H9 (cell line): ENCODE measurements at regions not wholly inside any gene's neighbourhood (a gene's known extent, or its start where the extent isn't known, plus 50 kb on each side); places are given as distances from the start of the nearest gene placed in this dataset.
A peak's percentile ranks its signal among the peaks of the same experiment; 100 is the strongest.
"Not testable (repeated sequence)": the region's sequence is repeated elsewhere in the genome, so short reads cannot be mapped to it uniquely, and the experiment has no call there.

Experiments
- DNase-seq: peaks from one replicate; pipeline ENCODE4 v3.0.0-alpha.2; 2017
- H2AFZ ChIP-seq: one replicate; pipeline ENCODE4 v1.6.1; 2013; ENCODE audit warnings: mild to moderate bottlenecking, low read length, control low read depth, moderate library complexity
- H2AK5ac ChIP-seq: 2 replicates; pipeline ENCODE4 v1.6.1; 2013; ENCODE audit warnings: low read length, control low read depth, mixed read lengths; ENCODE audit not compliant: insufficient read length
- H2BK120ac ChIP-seq: one replicate; pipeline ENCODE4 v1.6.1; 2013; ENCODE audit warnings: low read depth, mild to moderate bottlenecking, low read length, control low read depth, inconsistent platforms; ENCODE audit not compliant: poor library complexity, severe bottlenecking
- H2BK12ac ChIP-seq: 2 replicates; pipeline ENCODE4 v1.6.1; 2013; ENCODE audit warnings: low read length, control low read depth, mixed read lengths, low read depth; ENCODE audit not compliant: insufficient read length
- H2BK15ac ChIP-seq: 2 replicates; pipeline ENCODE4 v1.6.1; 2013; ENCODE audit warnings: low read depth, low read length, control low read depth
- H2BK20ac ChIP-seq: one replicate; pipeline ENCODE4 v1.6.1; 2013; ENCODE audit warnings: low read depth, mild to moderate bottlenecking, low read length, control low read depth, inconsistent platforms; ENCODE audit not compliant: poor library complexity, severe bottlenecking
- H2BK5ac ChIP-seq: 2 replicates; pipeline ENCODE4 v1.6.1; 2013; ENCODE audit warnings: low read length, control low read depth, mixed read lengths; ENCODE audit not compliant: insufficient read length
- H3K14ac ChIP-seq: 2 replicates; pipeline ENCODE4 v1.6.1; 2013; ENCODE audit warnings: low read length, control low read depth; ENCODE audit not compliant: insufficient read depth
- H3K18ac ChIP-seq: 2 replicates; pipeline ENCODE4 v1.6.1; 2013; ENCODE audit warnings: low read depth, mild to moderate bottlenecking, mixed read lengths, low read length, control low read depth; ENCODE audit not compliant: insufficient read length
- H3K23ac ChIP-seq: 2 replicates; pipeline ENCODE4 v1.6.1; 2013; ENCODE audit warnings: low read length, control low read depth, mixed read lengths, low read depth; ENCODE audit not compliant: insufficient read length
- H3K23me2 ChIP-seq: 2 replicates; pipeline ENCODE4 v1.6.1; 2013; ENCODE audit warnings: low read depth, mild to moderate bottlenecking, mixed read lengths, low read length, control low read depth; ENCODE audit not compliant: insufficient read length, poor library complexity, severe bottlenecking
- H3K27ac ChIP-seq: 2 replicates; pipeline ENCODE4 v1.5.1; 2013; ENCODE audit warnings: low read length, control low read depth, mixed read lengths, low read depth; ENCODE audit not compliant: insufficient read length
- H3K27me3 ChIP-seq: 2 replicates; pipeline ENCODE4 v1.6.1; 2013; ENCODE audit warnings: low read length, control low read depth, inconsistent platforms; ENCODE audit not compliant: insufficient read depth
- H3K4ac ChIP-seq: 2 replicates; pipeline ENCODE4 v1.6.1; 2013; ENCODE audit warnings: low read depth, mild to moderate bottlenecking, control low read depth, inconsistent platforms, low read length, moderate library complexity
- H3K4me1 ChIP-seq: 2 replicates; pipeline ENCODE4 v1.6.1; 2013; ENCODE audit warnings: low read length, control low read depth, inconsistent platforms; ENCODE audit not compliant: insufficient read depth
- H3K4me2 ChIP-seq: 2 replicates; pipeline ENCODE4 v1.6.1; 2013; ENCODE audit warnings: low read length, control low read depth, mixed read lengths; ENCODE audit not compliant: insufficient read length, insufficient read depth
- H3K56ac ChIP-seq: 2 replicates; pipeline ENCODE4 v1.6.1; 2013; ENCODE audit warnings: low read depth, mild to moderate bottlenecking, mixed read lengths, low read length, control low read depth; ENCODE audit not compliant: insufficient read length
- H3K79me1 ChIP-seq: 2 replicates; pipeline ENCODE4 v1.6.1; 2013; ENCODE audit warnings: low read depth, mild to moderate bottlenecking, moderate library complexity, low read length, control low read depth, inconsistent platforms; ENCODE audit not compliant: insufficient read depth, poor library complexity, severe bottlenecking
- H3K79me2 ChIP-seq: 2 replicates; pipeline ENCODE4 v1.6.1; 2013; ENCODE audit warnings: low read length, control low read depth, inconsistent platforms; ENCODE audit not compliant: insufficient read depth
- H3K9ac ChIP-seq: 2 replicates; pipeline ENCODE4 v1.6.1; 2013; ENCODE audit warnings: low read length, control low read depth, mixed read lengths; ENCODE audit not compliant: insufficient read length; ENCODE audit errors: extremely low read depth
- H3K9me3 ChIP-seq: one replicate; pipeline ENCODE4 v1.6.1; 2013; ENCODE audit warnings: low read depth, low read length, inconsistent platforms; ENCODE audit not compliant: control insufficient read depth
- H3T11ph ChIP-seq: one replicate; pipeline ENCODE4 v1.6.1; 2013; ENCODE audit warnings: mild to moderate bottlenecking, low read length, control low read depth, inconsistent platforms
- H4K20me1 ChIP-seq: one replicate; pipeline ENCODE4 v1.6.1; 2013; ENCODE audit not compliant: control insufficient read depth, insufficient read length, insufficient read depth
- H4K5ac ChIP-seq: 2 replicates; pipeline ENCODE4 v1.6.1; 2013; ENCODE audit warnings: low read depth, mild to moderate bottlenecking, mixed read lengths, low read length, control low read depth; ENCODE audit not compliant: insufficient read length
- H4K8ac ChIP-seq: replicated peaks from 2 replicates; pipeline ENCODE4 v1.6.1; 2013; ENCODE audit warnings: low read length, control low read depth, mixed read lengths, low read depth; ENCODE audit not compliant: insufficient read length
- H4K91ac ChIP-seq: 2 replicates; pipeline ENCODE4 v1.6.1; 2013; ENCODE audit warnings: low read depth, mild to moderate bottlenecking, moderate library complexity, mixed read lengths, low read length, control low read depth; ENCODE audit not compliant: insufficient read length
- H3K27ac Mint-ChIP-seq, 3 experiments: 2 replicates in 2 of 3; 3 replicates in 1 of 3; pipeline ENCODE4 v1.8.0; 2020 to 2021; ENCODE audit warnings: mixed read lengths in 3 of 3, mild to moderate bottlenecking in 1 of 3, moderate library complexity in 1 of 3
- H3K27me3 Mint-ChIP-seq: 2 replicates; pipeline ENCODE4 v1.8.0; 2021; ENCODE audit warnings: low read depth, mild to moderate bottlenecking, moderate library complexity, mixed read lengths
- H3K36me3 Mint-ChIP-seq, 3 experiments: 2 replicates in 2 of 3; 3 replicates in 1 of 3; pipeline ENCODE4 v1.8.0; 2020 to 2021; ENCODE audit warnings: low read depth in 3 of 3, mixed read lengths in 3 of 3; ENCODE audit not compliant: insufficient read depth in 1 of 3
- H3K4me1 Mint-ChIP-seq, 2 experiments: 2 replicates each; pipeline ENCODE4 v1.8.0; 2020; ENCODE audit warnings: mixed read lengths in 2 of 2
- H3K4me3 Mint-ChIP-seq, 2 experiments: 2 replicates in 1 of 2; 3 replicates in 1 of 2; pipeline ENCODE4 v1.8.0; 2020 to 2021; ENCODE audit warnings: mild to moderate bottlenecking in 2 of 2, mixed read lengths in 2 of 2, moderate library complexity in 1 of 2
- H3K9me3 Mint-ChIP-seq, 2 experiments: 2 replicates in 1 of 2; 3 replicates in 1 of 2; pipeline ENCODE4 v1.8.0; 2020; ENCODE audit warnings: mild to moderate bottlenecking in 2 of 2, mixed read lengths in 2 of 2, moderate library complexity in 1 of 2
- WGBS: extraction: QIAGEN DNeasy Blood & Tissue Kit; methylation state at CpG from one replicate; pipeline ENCODE4 v1.1.7; 2013; ENCODE audit warnings: missing lambda C conversion rate, low lambda C conversion rate, mixed read lengths; ENCODE audit not compliant: insufficient read length; ENCODE audit errors: extremely low coverage; 5-methylcytosine and 5-hydroxymethylcytosine counted together
- TF ChIP-seq, protein P1 (sequence below): fragments of 200-600 bp; sonication (generic); conservative IDR thresholded peaks from 3 replicates; pipeline ENCODE4 v1.8.0; 2021; ENCODE audit warnings: antibody characterized with exemption, mild to moderate bottlenecking

DNA sequence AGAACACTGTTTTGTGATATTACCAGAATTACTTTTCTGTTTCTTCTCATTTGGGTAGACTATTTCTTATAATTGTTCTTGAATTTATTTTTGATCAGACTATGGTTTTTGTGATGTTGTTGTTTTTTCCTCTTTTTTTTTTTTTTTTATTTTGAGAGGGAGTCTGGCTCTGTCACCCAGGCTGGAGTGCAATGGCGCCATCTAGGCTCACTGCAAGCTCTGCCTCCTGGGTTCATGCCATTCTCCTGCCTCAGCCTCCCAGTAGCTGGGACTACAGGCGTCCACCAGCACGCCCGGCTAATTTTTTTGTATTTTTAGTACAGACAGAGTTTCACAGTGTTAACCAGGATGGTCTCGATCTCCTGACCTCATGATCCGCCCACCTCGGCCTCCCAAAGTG, 352.6 kb downstream of the CPXCR1 start:
- not testable (repeated sequence) for H2BK12ac ChIP-seq, H3K79me1 ChIP-seq, H3K4ac ChIP-seq, H4K5ac ChIP-seq, H4K8ac ChIP-seq, H3K4me1 ChIP-seq, H3K14ac ChIP-seq, H2BK5ac ChIP-seq, H3K27ac Mint-ChIP-seq, H3K4me1 Mint-ChIP-seq, H2AK5ac ChIP-seq, H2AFZ ChIP-seq, H3K23ac ChIP-seq, H3K9me3 ChIP-seq, H3T11ph ChIP-seq, H3K27me3 ChIP-seq, H3K56ac ChIP-seq, H3K27me3 Mint-ChIP-seq, H4K91ac ChIP-seq, H3K4me3 Mint-ChIP-seq, H3K23me2 ChIP-seq, H3K79me2 ChIP-seq, DNase-seq, H4K20me1 ChIP-seq, H2BK120ac ChIP-seq, H3K4me2 ChIP-seq, H3K18ac ChIP-seq, H3K9ac ChIP-seq, H3K27ac ChIP-seq, H2BK15ac ChIP-seq, H2BK20ac ChIP-seq
- TF ChIP-seq, protein P1, sequence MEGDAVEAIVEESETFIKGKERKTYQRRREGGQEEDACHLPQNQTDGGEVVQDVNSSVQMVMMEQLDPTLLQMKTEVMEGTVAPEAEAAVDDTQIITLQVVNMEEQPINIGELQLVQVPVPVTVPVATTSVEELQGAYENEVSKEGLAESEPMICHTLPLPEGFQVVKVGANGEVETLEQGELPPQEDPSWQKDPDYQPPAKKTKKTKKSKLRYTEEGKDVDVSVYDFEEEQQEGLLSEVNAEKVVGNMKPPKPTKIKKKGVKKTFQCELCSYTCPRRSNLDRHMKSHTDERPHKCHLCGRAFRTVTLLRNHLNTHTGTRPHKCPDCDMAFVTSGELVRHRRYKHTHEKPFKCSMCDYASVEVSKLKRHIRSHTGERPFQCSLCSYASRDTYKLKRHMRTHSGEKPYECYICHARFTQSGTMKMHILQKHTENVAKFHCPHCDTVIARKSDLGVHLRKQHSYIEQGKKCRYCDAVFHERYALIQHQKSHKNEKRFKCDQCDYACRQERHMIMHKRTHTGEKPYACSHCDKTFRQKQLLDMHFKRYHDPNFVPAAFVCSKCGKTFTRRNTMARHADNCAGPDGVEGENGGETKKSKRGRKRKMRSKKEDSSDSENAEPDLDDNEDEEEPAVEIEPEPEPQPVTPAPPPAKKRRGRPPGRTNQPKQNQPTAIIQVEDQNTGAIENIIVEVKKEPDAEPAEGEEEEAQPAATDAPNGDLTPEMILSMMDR = peak; percentile 65
- Mint-ChIP-seq H3K36me3 (peaks cover 14 to 31% (median 15%) of the 10 kb centered on the region in 3 experiments), H3K9me3 (peaks cover 7 to 13% of the 10 kb centered on the region in 2 experiments)
- WGBS = no CpG with 5 or more reads among the region's 7 CpGs
